ENCODE measurements at regions not wholly inside any gene's neighbourhood (a gene's known extent, or its start where the extent isn't known, plus 50 kb on each side); places are given as distances from the start of the nearest gene placed in this dataset.
"Not testable (repeated sequence)": the region's sequence is repeated elsewhere in the genome, so short reads cannot be mapped to it uniquely, and the experiment has no call there.

GRCh38 chr4:1536579-1537409 is 130.6 kb upstream of the NKX1-1 start:
- intact Hi-C loops (cut with DNase I, micrococcal nuclease): no loop called here
- ATAC-seq (no peak), DNase-seq (no peak)

GRCh38 chr4:1535926-1536578 is 129.8 kb upstream of the NKX1-1 start:
- no peak for ATAC-seq
- DNase-seq: no peak
- intact Hi-C loops (cut with DNase I, micrococcal nuclease): no loop called here

GRCh38 chr4:1534876-1535526 is 128.8 kb upstream of the NKX1-1 start:
- intact Hi-C loops (cut with DNase I, micrococcal nuclease): no loop called here
- ATAC-seq: no peak
- DNase-seq: peak in 1 of 2 donors; percentile 7

- intact Hi-C loops (cut with DNase I, micrococcal nuclease): no loop called here
- DNase-seq: no peak
- ATAC-seq: no peak
These were observed 128.0 kb upstream of the NKX1-1 start for GRCh38 chr4:1534095-1534872.

DNA sequence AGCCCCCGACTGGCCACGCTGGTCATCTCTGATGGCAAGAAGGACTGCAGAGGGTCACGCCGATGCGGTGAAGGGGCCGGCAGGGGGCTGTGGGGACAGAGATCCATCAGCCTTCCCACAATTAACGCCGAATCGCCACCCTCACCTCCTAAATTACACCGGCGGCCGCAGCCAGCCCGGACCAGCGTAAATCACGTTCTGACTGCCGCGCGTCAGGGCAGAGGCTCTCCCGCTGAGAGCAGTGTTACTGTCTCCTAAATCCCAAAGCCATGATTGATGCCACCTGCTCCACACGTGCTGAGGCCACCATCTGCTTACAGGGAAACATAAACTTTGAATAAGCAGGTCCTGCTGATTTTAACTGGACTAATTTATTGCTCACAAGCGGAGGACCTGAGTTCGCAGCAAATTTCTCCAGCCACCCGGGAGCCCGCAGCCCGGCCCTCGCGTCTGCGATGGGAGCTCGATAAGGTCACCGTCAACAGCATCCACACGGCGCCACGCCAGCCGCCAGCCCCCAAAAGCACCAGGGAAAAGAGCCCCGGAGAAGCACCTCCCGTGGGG is 127.3 kb upstream of the NKX1-1 start:
- ATAC-seq (no peak), DNase-seq (no peak)
- intact Hi-C loops (cut with DNase I, micrococcal nuclease): no loop called here

DNA sequence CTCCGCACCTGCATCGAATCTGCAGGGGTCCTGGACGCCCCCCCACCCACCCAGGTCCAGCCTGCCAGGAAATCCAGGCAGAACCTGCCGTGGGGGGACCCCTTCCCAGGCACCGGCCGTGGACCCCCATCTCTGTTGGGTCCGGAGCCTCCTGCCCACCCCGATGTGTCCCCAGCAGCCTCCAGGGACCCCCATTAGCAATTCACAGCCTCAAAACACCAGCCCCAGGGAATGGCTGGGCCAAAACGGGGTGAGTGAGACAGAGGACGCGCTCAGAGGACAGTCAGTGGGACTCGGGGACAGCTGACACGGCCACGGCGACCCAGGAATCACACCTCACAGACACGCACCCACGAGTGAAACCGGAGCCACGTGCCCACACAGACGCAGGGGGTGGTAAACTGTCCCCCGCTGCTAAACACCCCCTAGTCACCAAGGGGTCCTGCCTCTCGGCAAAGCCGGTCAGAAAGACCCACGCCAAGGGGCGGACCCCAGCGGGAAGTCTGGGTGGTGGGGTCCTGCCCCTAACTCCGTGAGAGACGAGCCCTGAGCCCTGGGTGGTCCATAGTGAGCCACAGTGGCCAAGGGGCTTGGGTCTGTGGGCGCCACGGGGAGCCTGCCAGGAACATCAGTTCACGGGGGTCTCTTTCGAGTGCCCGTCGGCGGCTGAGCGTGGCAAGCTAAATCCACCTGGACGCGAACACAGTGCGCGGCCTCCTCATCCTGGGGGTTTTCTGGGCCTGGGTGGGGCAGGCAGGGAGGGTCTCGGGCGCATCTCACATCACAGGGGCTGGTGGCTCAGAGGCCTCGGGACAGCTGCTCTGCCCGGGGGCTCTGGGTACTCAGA is 126.5 kb upstream of the NKX1-1 start:
- intact Hi-C loops (cut with DNase I, micrococcal nuclease): no loop called here
- DNase-seq: peak in 1 of 2 donors; percentile 15
- no peak for ATAC-seq

- peak in 1 of 2 donors; percentile 12 for DNase-seq
- no peak for ATAC-seq
- intact Hi-C loops (cut with DNase I, micrococcal nuclease): no loop called here
These were observed 125.7 kb upstream of the NKX1-1 start for GRCh38 chr4:1531683-1532548.

GRCh38 chr4:1530356-1530755 is 124.1 kb upstream of the NKX1-1 start:
- no peak for ATAC-seq
- no peak for DNase-seq
- intact Hi-C loops (cut with DNase I, micrococcal nuclease): no loop called here

DNA sequence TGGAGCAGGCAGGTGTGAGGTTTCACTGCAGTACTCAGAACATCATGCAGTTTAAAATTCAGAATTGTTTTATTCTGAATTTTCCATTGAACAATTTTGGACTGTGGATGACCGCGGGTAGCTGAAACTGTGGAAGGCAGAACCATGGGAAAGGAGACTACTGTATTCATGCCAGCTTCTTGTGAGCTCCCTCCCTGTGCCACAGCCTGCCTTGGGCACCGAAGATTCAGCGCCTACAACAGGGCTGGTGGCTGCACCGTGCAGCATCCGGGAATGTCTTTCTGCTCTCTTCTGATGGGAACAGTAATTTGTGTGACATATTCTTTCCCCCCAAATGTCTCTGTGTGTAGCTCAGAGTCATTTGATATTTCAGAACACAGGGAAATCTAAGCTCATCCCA is 118.5 kb upstream of the NKX1-1 start:
- DNase-seq: no peak
- intact Hi-C loops (cut with DNase I, micrococcal nuclease): no loop called here
- ATAC-seq: no peak

- DNase-seq (no peak), ATAC-seq (no peak)
- intact Hi-C loops (cut with DNase I, micrococcal nuclease): no loop called here
These were observed 117.8 kb upstream of the NKX1-1 start for GRCh38 chr4:1523907-1524636.

DNA sequence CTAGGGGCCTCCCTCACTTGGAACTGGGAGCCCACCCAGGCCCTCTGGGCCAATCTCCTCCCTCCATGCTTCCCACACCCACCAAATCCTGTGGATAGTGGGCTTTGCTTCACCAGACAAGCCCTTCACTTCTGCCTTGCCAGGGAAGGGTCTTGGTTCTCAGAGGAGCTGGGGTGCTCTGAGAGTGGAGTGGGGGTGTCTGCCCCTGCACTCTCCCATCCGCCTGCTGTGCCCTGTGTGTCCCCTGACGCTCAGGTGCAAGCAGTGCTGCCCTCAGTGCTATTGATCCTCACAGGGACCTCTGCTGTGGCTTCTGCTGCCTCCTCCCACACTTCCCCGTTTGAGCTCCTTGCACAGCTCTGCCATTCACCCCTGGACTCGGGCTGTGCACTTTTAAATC is 117.3 kb upstream of the NKX1-1 start:
- no peak for DNase-seq
- no peak for ATAC-seq
- intact Hi-C loops (cut with DNase I, micrococcal nuclease): no loop called here

DNA sequence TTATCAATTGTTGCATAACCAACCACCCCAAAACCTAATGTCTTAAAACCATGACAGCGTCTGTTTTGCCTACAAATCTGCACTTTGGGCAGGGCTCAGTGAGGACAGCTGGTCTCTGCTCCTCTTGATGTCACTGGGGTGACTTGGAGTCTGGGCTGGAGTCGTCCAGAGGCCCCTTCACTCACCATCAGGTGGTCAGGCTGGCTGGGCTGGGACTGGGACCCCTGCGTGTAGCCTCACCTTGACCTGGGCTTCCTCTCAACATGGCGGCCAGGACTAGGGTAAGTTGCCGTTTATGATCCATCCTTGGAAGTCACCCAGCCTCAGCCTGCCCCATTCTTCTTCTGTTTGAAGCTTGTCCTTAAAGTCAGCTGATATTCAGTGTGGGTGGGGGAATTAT is 116.8 kb upstream of the NKX1-1 start:
- ATAC-seq (no peak), DNase-seq (no peak)
- intact Hi-C loops (cut with DNase I, micrococcal nuclease): no loop called here

DNA sequence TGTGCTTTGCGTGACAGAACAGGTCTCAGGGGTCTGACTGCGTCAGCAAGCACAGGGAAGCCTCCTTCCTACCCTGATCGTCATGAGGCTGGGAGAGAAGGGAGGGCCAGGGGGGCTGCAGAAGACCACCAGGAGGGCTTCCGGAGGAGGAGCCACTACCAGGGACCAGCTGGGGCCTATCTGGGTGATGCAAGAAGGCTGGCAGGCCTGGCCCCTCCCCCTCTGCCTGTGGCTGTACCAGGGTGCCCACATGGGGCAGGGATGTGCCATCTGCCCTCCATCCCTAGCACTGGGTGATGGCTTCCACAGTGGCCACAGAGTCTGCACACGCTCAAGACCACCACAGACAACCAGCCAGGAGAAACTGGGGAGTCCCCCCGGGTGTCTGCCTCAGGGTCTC is 116.4 kb upstream of the NKX1-1 start:
- DNase-seq (no peak), ATAC-seq (no peak)
- intact Hi-C loops (cut with DNase I, micrococcal nuclease): no loop called here

DNA sequence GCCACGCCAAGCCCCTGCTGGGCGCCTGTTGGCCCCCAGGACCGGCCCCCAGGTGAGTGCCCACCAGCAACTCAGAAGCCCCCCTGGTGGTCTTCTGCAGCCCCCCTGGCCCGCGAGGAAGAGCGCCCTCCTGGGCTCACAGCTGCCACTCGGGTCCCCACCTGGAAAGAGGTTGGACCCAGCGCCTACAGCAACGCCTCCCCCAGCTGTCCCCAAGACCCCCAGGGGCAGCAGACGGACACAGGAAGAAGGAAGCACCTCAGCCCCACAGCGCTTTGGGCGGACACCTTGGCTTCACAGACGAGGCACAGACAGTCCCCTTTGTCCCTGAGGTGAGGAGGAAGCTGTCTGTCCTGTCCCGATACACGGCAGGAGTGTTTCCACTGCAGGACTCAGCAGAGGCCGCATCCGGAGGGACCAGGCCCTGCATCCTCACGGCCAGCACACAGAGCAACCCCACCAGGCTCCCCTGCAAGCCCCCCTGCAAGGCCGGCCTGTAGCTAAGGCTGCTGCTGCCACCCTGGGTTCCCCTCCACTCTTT is 115.6 kb upstream of the NKX1-1 start:
- ATAC-seq: no peak
- intact Hi-C loops (cut with DNase I, micrococcal nuclease): no loop called here

DNA sequence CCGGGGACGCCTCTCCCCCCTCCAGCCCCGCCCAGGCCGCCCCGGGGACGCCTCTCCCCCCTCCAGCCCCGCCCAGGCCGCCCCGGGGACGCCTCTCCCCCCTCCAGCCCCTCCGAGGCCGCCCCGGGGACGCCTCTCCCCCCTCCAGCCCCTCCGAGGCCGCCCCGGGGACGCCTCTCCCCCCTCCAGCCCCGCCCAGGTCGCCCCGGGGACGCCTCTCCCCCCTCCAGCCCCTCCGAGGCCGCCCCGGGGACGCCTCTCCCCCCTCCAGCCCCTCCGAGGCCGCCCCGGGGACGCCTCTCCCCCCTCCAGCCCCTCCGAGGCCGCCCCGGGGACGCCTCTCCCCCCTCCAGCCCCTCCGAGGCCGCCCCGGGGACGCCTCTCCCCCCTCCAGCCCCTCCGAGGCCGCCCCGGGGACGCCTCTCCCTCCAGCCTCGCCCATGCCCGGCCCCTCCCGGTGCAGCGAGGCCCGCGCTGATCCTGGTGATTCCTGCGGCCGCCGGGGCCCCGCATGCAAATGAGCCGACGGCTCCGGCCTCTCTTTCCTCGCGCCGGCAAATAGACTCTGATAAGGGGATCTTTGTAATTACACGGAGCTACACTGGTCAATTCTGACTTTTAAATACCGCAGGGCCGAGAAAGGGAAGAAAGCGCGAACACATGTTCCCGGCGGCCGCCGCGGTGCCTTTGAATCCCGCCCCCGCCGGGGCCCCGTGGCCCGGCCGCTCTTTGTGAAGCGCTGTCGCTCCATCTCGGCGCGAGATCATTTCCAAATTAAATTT is 114.7 kb upstream of the NKX1-1 start:
- ATAC-seq (peak; percentile 76), DNase-seq (peak in 1 of 2 donors; percentile 41)
- intact Hi-C loops (cut with DNase I, micrococcal nuclease): not testable (repeated sequence)

More for the DNA sequence above, 115.6 kb upstream of the NKX1-1 start:
- no peak for DNase-seq

Data from left colon (tissue), 2 donors.